ENCODE measurements at regions not wholly inside any gene's neighbourhood (a gene's known extent, or its start where the extent isn't known, plus 50 kb on each side); places are given as distances from the start of the nearest gene placed in this dataset.
"Not testable (repeated sequence)": the region's sequence is repeated elsewhere in the genome, so short reads cannot be mapped to it uniquely, and the experiment has no call there.

DNA sequence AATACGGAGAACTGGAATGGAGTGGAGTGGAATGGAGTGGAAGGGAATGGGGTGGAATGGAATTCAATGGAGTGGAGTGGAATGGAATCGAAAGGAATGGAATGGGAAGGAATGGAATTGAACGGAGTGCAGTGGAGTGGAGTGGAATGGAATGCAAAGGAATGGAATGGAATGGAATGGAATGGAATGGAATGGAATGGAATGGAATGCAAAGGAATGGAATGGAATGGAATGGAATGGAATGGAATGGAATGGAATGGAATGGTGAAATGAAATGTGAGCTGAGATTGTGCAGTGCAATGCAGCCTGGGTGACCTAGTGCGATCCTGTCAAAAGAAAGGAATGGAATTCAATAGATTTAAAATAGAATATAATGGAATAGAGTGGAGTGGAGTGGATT, 357.3 kb upstream of the WSB1 start:
- H3K9me3 ChIP-seq = peaks cover 0 to 27% (median 4%) of the 10 kb centered on the region in 4 donors
- intact Hi-C loops (cut with DNase I) = not testable (repeated sequence)
- 81 to 89% methylated on average over 4 of the region's 4 CpGs for WGBS, 2 donors

GRCh38 chr17:26937750-26938322, 356.1 kb upstream of the WSB1 start:
- H3K4me1 ChIP-seq; DNase-seq; H3K27me3 ChIP-seq; H3K4me3 ChIP-seq; H3K27ac ChIP-seq; intact Hi-C loops (cut with DNase I); H3K36me3 ChIP-seq: not testable (repeated sequence)
- 45 to 53% methylated on average over 1 of the region's 1 CpG for WGBS, 2 donors
- peaks cover 0 to 27% (median 4%) of the 10 kb centered on the region in 4 donors for H3K9me3 ChIP-seq

More for the DNA sequence above, 357.3 kb upstream of the WSB1 start:
- H3K36me3 ChIP-seq, DNase-seq, H3K4me1 ChIP-seq, H3K4me3 ChIP-seq, H3K27ac ChIP-seq, H3K27me3 ChIP-seq: not testable (repeated sequence)

DNA sequence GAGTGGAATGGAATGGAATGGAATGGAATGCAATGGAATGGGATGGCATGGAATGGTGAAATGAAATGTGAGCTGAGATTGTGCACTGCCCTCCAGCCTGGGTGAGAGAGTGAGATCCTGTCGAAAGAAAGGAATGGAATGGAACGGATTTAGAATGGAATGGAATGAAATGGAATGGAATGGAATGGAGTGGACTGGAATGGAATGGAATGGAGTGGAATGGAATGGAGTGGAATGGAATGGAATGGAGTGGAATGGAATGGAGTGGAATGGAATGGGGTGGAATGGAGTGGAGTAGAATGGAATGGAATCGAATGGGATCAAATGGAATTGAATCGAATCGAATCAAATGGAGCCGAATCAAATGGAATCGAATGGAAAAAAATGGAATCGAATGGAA, 354.2 kb upstream of the WSB1 start:
- 83 to 90% methylated on average over 8 of the region's 8 CpGs for WGBS, 2 donors
- H3K4me3 ChIP-seq; H3K4me1 ChIP-seq; intact Hi-C loops (cut with DNase I); H3K27me3 ChIP-seq; DNase-seq; H3K36me3 ChIP-seq; H3K27ac ChIP-seq: not testable (repeated sequence)
- H3K9me3 ChIP-seq = peaks cover 0 to 27% (median 4%) of the 10 kb centered on the region in 4 donors

DNA sequence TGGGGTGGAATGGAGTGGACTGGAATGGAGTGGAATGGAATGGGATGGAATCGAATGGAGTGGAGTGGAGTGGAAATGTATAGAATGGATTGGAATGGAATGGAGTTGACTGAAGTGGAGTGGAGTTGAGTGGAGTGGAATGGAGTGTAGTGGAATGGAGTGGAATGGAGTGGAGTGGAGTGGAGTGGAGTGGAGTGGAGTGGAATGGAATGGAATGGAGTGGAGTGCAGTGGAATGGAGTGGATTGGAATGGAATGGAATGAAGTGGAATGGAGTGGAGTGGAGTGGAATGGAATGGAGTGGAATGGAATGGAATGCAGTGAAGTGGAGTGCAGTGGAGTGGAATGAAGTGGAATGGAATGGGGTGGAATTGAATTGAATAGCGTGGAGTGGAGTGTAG, 353.3 kb upstream of the WSB1 start:
- H3K9me3 ChIP-seq = peaks cover 0 to 27% (median 4%) of the 10 kb centered on the region in 4 donors
- 46 to 52% methylated on average over 2 of the region's 2 CpGs for WGBS, 2 donors
- H3K27ac ChIP-seq; H3K36me3 ChIP-seq; DNase-seq; H3K27me3 ChIP-seq; intact Hi-C loops (cut with DNase I); H3K4me3 ChIP-seq; H3K4me1 ChIP-seq: not testable (repeated sequence)

DNA sequence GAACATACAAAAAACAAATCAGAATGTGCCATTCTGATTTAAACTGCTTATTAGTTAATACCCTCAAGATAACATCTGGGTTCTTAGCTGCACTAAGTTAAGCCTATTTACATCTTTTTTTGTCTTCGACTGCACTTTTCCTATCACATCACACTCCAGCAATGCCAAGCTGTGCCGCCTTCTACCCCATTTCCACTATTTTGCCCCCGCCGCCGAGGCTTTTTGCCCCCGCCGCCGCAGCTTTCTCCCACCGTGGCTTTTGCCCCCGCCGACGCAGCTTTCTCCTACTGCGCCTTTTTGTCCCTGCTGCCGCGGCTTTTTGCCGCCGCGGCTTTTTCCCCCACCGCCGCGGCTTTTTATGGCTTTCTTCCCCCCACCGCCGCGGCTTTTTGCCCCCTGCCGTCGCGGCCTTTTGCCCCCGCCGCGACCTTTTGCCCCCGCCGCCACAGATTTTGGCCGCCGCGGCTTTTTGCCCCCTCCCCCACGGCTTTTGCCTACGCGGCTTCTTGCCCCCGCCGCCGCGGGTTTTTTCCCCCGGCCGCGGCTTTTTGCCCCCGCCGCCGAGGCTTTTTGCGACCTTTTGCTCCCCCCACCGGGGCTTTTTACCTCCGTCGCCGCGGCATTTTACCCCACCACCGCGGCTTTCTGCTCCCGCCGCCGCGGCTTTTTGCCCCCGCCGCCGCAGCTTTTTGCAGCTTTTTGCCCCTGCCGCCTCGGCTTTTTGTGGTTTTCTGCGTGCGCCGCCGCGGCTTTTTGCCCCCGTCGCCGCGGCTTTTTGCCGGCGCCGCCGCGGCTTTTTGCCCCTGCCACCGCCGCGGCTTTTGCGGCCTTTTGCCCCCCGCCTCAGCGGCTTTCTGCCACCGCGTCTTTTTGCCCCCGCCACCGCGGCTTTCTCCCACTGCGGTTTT, 331.4 kb upstream of the WSB1 start:
- H3K36me3 ChIP-seq = no peaks in the 10 kb centered on the region
- H3K4me1 ChIP-seq = no peaks in the 10 kb centered on the region
- intact Hi-C loops (cut with DNase I) = no loop called here
- peaks cover 9 to 24% (median 17%) of the 10 kb centered on the region in 3 donors for H3K27me3 ChIP-seq
- H3K9me3 ChIP-seq = peaks cover 0 to 9% (median 1%) of the 10 kb centered on the region in 4 donors
- no peak for DNase-seq
- TF ChIP-seq POLR2AphosphoS5 (IDR thresholded peaks at IDR 0.05) (no peak), EP300 (IDR thresholded peaks at IDR 0.05) (no peak), POLR2A (IDR thresholded peaks at IDR 0.05) (no peak), CTCF (IDR thresholded peaks at IDR 0.05) (no peak)
- H3K27ac ChIP-seq = no peak overlapping the region
- 48 to 51% methylated on average over 91 of the region's 91 CpGs for WGBS, 2 donors
- no peak overlapping the region for H3K4me3 ChIP-seq

DNA sequence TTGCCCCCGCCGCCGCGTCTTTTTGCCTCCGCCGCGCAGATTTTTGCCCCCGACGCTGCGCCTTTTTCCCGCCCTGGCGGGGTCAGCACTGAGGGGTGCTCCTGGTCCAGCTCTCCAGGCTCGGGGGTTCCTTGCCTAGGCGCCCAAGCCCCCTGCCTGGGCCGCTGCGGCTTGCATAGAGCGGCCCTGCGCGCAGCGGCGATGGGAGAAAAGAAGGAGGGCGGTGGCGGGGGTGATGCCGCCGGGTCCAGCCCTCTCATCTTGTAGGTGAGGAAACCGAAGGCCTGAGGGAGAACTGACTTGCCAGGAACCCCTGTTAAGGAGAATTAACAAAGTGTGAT, 330.8 kb upstream of the WSB1 start:
- H3K27me3 ChIP-seq = peaks cover 9 to 24% (median 17%) of the 10 kb centered on the region in 3 donors
- no peaks in the 10 kb centered on the region for H3K36me3 ChIP-seq
- H3K9me3 ChIP-seq = peaks cover 0 to 9% (median 1%) of the 10 kb centered on the region in 4 donors
- TF ChIP-seq POLR2A (IDR thresholded peaks at IDR 0.05) = no peak
- no peak for TF ChIP-seq CTCF (IDR thresholded peaks at IDR 0.05)
- TF ChIP-seq EP300 (IDR thresholded peaks at IDR 0.05) = no peak
- TF ChIP-seq POLR2AphosphoS5 (IDR thresholded peaks at IDR 0.05) = no peak
- no peaks in the 10 kb centered on the region for H3K4me1 ChIP-seq
- intact Hi-C loops (cut with DNase I) = no loop called here
- no peak overlapping the region for H3K4me3 ChIP-seq
- WGBS, 2 donors = 53 to 63% methylated on average over 26 of the region's 26 CpGs
- no peak for DNase-seq
- H3K27ac ChIP-seq = no peak overlapping the region

DNA sequence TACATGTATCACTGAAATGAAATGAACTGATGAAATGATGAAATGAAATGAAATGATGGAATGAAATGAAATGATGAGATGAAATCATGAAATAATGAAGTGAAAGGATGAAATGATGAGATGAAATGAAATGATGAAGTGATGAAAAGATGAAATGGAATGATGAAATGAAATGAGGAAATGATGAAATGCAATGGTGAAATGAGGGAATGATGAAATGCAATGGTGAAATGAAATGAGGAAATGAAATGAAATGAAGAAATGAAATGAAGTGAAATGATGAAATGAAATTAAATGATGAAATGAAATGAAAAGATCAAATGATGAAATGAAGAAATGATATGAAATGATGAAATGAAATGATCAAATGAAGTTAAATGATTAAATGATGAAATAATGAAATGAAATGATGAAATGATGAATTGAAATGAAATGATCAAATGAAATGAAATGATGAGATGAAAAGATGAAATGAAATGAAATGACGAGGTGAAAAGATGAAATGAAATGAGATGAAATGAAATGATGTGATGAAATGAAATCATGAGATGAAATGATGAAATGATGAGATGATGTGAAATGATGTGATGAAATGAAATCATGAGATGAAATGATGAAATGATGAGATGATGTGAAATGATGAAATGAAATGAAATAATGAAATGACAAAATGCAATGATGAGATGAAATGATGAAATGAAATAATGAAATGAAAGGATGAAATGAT, 327.9 kb upstream of the WSB1 start:
- DNase-seq; H3K4me1 ChIP-seq; intact Hi-C loops (cut with DNase I); H3K9me3 ChIP-seq; H3K36me3 ChIP-seq; H3K4me3 ChIP-seq; H3K27ac ChIP-seq: not testable (repeated sequence)
- 65 to 69% methylated on average over 1 of the region's 1 CpG for whole genome bisulfite sequencing, 2 donors
- peaks cover 9 to 24% (median 17%) of the 10 kb centered on the region in 3 donors for H3K27me3 ChIP-seq

GRCh38 chr17:26966625-26967179, 327.2 kb upstream of the WSB1 start:
- intact Hi-C loops (cut with DNase I) = not testable (repeated sequence)
- 48 to 60% methylated on average over 2 of the region's 2 CpGs for WGBS, 2 donors

DNA sequence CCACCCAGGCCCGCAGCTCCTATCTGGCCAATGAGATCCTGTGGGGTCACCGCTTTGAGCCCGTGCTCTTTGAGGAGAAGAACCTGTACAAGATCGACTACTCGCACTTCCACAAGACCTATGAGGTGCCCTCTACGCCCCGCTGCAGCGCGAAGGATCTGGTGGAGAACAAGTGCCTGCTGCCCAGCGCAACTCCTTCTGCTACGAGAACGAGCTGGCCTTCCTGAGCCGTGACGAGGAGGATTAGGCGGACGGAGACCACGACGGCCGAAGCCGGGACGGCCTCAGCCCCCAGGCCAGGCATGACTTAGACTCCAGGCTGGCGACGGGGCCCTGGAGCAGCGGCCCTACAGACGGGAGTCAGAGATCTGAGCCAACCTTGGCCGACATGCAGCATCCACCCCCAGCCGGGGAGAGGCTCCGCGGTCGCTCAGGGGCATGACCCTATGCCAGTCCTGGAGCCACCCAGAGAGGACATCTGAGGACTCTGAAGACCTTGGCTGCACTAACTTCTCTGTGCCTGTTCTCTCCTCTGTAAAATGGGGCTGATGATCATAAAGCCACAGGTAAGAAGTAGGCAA, 312.0 kb upstream of the WSB1 start:
- H3K27me3 ChIP-seq; H3K9me3 ChIP-seq; H3K4me1 ChIP-seq; H3K4me3 ChIP-seq; H3K27ac ChIP-seq; intact Hi-C loops (cut with DNase I); H3K36me3 ChIP-seq; DNase-seq: not testable (repeated sequence)
- 95% methylated on average over 30 of the region's 30 CpGs for WGBS, 2 donors

More at GRCh38 chr17:26966625-26967179, 327.2 kb upstream of the WSB1 start:
- not testable (repeated sequence) for H3K9me3 ChIP-seq, H3K36me3 ChIP-seq, H3K4me3 ChIP-seq, H3K27ac ChIP-seq, DNase-seq, H3K4me1 ChIP-seq
- H3K27me3 ChIP-seq = peaks cover 9 to 22% (median 17%) of the 10 kb centered on the region in 3 donors

Measured in sigmoid colon (tissue), 6 donors.